RWPE1 (cell line): ENCODE measurements at regions not wholly inside any gene's neighbourhood (a gene's known extent, or its start where the extent isn't known, plus 50 kb on each side); places are given as distances from the start of the nearest gene placed in this dataset.
"Not testable (repeated sequence)": the region's sequence is repeated elsewhere in the genome, so short reads cannot be mapped to it uniquely, and the experiment has no call there.

Source experiments
- CTCF ChIA-PET: fragments of 350-600 bp; sonication (Branson Sonifier 250); formaldehyde crosslinking; extraction: SDS; loops from one replicate; lab custom pipeline; 2021; lab: Yijun Ruan, JAX
- POLR2A ChIA-PET: fragments of 400-600 bp; formaldehyde crosslinking; extraction: SDS; loops from one replicate; lab custom pipeline; 2020; ENCODE audit warnings: antibody characterized with exemption; ENCODE audit not compliant: low non-redundant PET; lab: Yijun Ruan, JAX
- DNase-seq: peaks from one replicate; pipeline ENCODE4 v3.0.0; 2012; ENCODE audit warnings: low spot score
- H3K27ac ChIP-seq: fragments of 450-650 bp; 2 replicates; pipeline ENCODE4 v1.5.1; 2017
- CTCF ChIP-seq: fragments of 450-650 bp; conservative IDR thresholded peaks from 2 replicates; pipeline ENCODE4 v1.5.1; 2017; ENCODE audit warnings: low read depth, mild to moderate bottlenecking

- ChIA-PET CTCF (no interaction called here), POLR2A (no interaction called here)
- TF ChIP-seq CTCF = no peak
- DNase-seq = no peak
- no peak overlapping the region for H3K27ac ChIP-seq
These were observed 99.0 kb upstream of the PLXNA2 start for GRCh38 chr1:208343226-208343625.

- TF ChIP-seq CTCF = no peak
- POLR2A ChIA-PET = no interaction called here
- CTCF ChIA-PET = interaction anchor here (0.6 kb wide), 1 partner anchor 126 kb away, joined by 4 read pairs; no protein-coding TSS in a partner anchor
- H3K27ac ChIP-seq = no peak overlapping the region
- DNase-seq = no peak
These were observed 100.1 kb upstream of the PLXNA2 start for GRCh38 chr1:208344202-208344857.

GRCh38 chr1:208347191-208347590 is 103.0 kb upstream of the PLXNA2 start:
- POLR2A ChIA-PET = no interaction called here
- CTCF ChIA-PET = interaction anchor here (0.7 to 1.2 kb wide), 2 partner anchors 17 to 1727 kb away, joined by 3 read pairs; no protein-coding TSS in a partner anchor
- no peak for TF ChIP-seq CTCF
- no peak overlapping the region for H3K27ac ChIP-seq
- DNase-seq = no peak

GRCh38 chr1:208349694-208350330 is 105.6 kb upstream of the PLXNA2 start:
- H3K27ac ChIP-seq = no peak overlapping the region
- ChIA-PET CTCF (no interaction called here), POLR2A (no interaction called here)
- DNase-seq = no peak
- no peak for TF ChIP-seq CTCF

GRCh38 chr1:208350815-208351214 is 106.6 kb upstream of the PLXNA2 start:
- POLR2A ChIA-PET = no interaction called here
- CTCF ChIA-PET = no interaction called here
- TF ChIP-seq CTCF = no peak
- no peak overlapping the region for H3K27ac ChIP-seq
- DNase-seq = no peak

GRCh38 chr1:208351838-208352237 is 107.7 kb upstream of the PLXNA2 start:
- TF ChIP-seq CTCF = no peak
- no peak for DNase-seq
- no peak overlapping the region for H3K27ac ChIP-seq
- CTCF ChIA-PET = no interaction called here
- POLR2A ChIA-PET = no interaction called here

GRCh38 chr1:208353797-208354196 is 109.6 kb upstream of the PLXNA2 start:
- POLR2A ChIA-PET, DNase-seq, H3K27ac ChIP-seq, CTCF ChIA-PET: not testable (repeated sequence)
